GM18907 (cell line): ENCODE measurements at regions not wholly inside any gene's neighbourhood (a gene's known extent, or its start where the extent isn't known, plus 50 kb on each side); places are given as distances from the start of the nearest gene placed in this dataset.
"Not testable (repeated sequence)": the region's sequence is repeated elsewhere in the genome, so short reads cannot be mapped to it uniquely, and the experiment has no call there.

Experiments used
- ATAC-seq: cut with Tn5 transposase; IDR thresholded peaks from one replicate; pipeline ENCODE4 v1.9.1; 2021; ENCODE audit warnings: mild to moderate bottlenecking, moderate library complexity; ENCODE audit not compliant: unreplicated experiment

DNA sequence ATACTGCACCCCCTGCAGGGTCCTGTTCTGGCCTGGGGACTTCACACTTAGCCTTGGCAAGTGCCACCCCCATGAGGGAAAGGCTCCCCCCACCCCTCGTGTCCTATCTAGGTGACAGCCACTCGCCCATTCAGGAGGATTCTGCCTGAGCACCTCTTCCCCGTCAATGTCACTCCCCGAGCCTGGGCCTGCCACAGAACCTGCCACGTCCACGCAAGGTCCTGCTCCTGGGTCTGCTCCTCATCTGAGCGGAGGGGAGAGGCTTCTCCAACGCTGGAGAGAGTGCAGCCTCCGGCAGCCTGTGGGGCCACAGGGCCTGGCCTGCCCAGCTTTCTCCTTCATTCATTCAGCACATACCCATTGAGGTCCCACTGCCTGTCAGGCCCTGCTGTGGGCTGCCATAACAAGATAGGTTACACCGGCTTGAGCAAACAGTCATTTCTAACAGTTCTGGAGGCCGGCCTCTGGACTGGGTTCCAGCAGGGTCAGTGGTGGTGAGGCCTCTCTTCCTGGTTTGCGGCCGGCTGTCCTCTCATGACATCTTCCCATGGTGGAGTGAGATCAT is 92.0 kb upstream of the RET start:
- ATAC-seq, result no peak

DNA sequence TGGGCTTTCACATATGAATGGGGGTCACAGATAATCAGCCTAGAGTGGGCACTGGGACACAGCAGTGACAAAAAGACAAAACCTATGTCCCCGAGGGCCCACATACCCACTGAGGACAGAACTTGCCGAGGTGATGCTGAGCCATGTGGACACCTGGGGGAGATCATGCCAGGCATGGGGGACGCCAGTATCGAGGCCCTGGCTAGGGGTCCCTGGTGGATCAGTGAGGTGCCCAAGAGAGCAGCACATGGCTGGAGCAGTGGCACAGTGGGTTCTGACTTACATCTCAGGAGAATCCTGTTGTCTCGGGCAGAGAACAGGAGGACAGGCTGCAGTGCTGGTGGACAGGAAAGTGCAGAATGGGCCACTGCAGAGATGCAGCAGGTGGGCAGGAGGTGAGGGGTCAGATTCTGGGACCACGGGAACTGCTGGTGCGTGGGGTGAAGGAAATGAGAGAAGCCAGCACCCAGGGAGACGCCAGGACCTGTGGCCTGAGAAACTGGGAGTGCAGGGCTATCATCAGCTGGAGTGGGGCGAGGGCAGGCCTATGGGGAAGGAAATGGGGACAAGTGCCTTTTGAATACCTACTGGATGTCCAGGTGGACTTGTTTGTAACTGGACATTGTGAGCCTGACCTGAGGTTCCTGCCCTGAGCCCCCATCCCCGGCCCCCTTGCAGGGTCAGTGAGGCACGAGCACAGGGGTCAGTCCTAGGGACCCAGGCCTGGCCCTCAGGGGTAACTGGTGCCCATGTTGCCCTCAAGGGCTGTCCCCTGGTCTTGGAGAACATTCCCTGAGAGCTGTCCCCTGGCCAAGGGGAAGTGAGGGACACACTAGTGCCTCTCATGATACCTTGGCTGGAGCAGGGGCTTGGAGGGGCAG is 91.2 kb upstream of the RET start:
- ATAC-seq, result no peak

DNA sequence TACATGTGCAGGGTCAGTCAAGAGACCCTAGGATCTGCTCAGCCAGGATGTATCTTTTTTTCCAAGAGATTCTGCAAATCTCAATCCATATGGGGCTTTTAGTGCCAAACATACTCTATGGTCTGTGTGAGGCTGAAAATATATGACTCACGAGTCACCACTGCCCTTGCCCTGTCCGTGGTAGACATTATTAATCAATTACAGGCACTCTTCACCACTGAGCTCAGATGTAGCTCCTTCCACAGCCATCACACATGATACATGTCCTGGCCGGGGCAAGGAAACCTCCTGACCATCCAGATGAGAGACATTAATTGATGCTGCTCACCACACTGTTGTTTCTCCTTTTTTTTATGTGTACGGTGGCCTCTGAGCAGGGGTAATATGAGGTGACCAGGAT is 90.2 kb upstream of the RET start:
- ATAC-seq, result no peak

DNA sequence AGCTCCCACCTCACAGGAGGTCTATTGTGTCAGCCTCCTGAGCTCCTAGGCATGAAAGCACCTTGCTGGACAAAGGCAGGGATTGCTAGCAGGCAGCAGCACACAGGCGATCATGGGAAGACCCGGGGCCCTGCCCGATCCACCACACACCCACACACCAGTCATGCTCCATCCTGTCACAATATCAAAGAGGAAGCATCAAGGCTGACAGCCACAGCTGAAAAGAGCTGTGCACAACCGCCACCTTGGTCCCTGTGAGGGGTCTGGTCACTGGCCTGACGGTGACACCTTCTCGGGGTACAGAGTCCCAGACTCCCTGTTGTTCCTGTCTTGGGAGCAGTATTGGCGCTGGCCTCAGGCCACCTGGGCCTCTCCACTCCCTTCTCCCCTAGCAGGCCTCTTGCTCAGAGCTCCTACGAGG is 89.7 kb upstream of the RET start:
- no peak for ATAC-seq

DNA sequence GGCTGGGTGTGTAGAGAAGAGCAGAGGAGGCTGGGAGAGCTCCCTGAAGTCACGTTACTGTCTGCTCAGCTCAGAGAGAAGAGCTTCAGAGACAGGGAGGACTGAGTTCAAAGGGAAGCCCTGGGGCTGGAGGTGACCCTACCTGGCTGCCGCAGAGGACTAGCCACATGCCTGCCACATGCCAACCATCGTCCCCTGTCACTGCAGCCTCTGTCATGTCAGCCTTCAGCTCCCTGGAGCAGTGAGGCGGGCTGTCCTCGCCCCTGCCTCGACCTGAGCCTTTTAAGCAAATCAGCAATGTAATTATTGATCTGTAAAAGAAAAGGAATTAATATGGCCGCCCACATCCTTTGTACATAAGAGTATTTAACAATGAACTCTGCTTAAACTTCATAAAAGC is 89.3 kb upstream of the RET start:
- no peak for ATAC-seq

DNA sequence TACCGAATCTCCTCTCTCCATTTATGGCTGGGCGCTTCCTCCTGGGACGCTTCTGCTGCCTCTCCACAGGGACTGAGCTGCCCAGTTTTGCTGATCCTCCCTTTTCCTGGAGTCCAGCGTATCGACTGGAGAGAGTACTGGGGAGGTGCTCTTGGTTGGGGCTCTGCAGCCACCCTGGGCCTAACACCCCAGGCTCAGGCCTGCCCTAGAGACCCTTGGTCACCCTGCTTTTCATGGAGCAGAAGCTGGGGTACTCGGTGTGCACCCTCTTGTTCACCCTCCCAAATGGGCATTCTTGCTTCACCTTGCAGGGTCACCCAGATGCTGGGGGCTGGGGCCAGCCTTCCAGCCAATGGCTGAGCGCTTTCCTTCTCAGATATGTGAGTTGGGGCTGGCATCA is 88.8 kb upstream of the RET start:
- ATAC-seq, result no peak

DNA sequence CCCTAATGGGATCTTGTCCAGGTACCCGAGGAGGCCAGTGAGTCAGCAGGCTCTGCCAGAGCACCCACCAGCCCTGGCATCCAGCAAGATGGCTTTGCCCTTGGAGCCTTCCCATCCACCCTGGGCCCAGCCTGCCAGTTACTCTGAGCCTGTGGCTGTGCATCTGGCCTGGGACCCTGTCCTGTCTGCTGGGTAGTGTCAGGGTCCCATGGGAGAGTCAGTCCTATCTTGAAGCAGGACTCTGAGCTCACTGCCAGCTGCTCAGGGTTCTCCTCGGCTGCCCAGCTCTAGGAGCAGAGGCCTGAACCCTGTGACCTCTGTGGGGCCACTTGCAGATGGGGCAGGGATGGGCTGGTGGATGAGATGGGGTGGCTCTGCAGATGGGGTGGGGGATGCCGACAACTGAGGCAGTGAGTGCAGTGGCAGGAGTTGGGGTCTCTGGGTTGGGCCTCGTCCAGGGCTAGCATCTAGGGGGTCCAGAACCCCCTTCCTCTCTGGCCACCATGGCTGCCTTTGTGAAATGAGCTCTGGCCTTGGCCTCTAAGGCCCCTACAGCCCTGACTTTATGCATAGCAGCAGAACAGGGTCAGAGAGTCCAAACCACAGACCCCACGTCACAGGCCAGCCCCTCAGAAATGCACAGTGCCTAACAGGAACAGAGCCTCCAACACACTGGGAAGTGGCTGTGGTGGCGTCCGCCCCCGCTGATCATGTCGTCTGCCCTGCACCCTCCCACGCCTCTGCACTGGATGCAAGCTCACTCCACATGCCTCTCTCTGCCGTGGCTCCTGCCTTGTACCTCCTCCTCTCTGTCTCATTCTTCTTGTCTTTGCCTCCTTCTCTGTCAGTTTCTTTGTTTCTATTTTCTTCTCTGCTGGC is 88.1 kb upstream of the RET start:
- no peak for ATAC-seq

DNA sequence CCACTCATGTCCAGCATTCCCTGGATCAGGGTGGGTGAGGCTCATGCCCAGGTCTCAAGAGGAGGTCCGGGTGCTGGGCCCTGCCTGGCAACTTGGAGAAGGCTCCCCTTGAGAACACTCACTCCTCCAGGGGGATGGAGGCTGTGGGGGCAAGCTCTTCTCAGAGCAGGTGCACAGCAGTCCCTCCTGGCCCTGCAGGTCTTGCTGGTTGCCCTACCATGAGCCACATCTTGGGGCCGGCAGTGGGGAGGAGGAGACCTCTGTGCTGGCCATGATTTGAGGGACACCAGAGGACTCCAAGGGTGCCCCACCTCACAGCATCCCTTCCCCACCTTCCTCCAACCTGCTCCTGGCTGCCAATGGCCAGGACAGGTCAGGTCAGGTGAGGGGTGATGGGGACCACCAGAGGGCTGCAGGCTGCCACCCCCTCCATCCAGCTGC is 87.4 kb upstream of the RET start:
- ATAC-seq, result no peak

DNA sequence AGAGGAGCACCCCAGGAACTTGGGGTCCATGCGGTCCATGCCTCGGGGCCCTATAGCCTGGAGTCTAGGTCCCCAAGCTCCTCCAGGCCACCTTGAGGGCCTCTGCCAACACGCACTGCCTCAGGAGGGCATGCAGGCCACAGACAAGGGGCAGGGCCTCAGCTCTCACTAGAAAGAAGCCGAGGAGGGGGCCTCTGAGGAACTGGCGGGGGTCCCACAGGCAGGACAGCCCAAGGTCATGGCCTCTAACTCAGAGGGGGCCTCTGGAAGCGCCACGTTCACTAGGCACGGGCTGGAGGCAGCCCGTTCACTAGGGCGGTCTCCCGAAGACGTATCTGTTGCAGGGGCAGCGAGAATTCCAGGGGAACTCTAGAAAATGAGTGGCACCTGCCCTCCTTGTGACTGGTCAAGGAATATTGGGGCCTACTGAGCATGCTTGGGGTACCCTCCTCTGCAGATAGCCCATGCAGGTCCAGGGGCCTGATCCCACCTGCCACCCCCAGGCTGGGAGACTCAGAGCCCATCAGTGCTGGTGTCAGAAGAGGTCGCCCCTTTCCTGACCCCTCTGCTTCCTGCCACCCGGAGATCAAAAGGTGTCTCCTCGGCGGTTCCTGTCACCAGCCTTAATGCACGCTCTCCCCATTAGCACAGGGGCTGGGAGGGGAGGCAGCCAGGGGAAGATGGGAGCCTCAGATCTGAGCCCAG is 86.7 kb upstream of the RET start:
- ATAC-seq, result no peak

DNA sequence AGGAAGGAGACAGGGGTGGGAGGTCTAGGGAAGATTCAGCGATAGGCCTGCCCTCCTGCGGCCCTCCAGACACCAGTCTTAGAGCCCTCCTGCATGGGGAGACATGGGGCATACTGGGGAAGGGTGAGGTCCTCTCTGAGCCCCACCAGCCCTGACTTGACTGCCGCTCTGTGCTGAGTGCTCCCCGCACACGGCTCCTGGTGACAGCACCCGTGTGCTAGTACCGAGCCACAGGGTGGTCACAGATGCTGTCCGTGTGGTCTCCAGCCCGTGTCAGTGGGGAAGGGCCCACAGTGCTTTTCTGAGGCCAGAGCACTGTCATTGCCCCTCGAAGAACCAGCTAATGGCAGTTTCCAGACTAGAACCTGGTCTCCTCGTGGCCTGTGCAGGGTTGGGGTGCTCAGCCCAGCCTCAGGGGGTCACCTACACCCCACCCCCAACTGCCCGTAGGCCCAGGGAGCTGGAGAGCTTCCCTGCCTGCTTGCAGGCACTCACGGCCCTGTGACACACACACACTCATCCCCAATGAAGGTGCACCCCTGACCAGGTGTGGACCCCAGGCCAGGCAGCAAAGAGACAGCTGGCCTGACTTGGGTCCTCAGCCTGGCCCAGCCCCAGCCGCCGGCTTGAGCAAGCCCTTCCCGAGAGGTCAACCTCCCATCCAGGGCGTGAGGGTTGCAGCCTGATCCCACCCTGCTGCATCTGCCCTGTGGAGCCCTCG is 86.0 kb upstream of the RET start:
- no peak for ATAC-seq

DNA sequence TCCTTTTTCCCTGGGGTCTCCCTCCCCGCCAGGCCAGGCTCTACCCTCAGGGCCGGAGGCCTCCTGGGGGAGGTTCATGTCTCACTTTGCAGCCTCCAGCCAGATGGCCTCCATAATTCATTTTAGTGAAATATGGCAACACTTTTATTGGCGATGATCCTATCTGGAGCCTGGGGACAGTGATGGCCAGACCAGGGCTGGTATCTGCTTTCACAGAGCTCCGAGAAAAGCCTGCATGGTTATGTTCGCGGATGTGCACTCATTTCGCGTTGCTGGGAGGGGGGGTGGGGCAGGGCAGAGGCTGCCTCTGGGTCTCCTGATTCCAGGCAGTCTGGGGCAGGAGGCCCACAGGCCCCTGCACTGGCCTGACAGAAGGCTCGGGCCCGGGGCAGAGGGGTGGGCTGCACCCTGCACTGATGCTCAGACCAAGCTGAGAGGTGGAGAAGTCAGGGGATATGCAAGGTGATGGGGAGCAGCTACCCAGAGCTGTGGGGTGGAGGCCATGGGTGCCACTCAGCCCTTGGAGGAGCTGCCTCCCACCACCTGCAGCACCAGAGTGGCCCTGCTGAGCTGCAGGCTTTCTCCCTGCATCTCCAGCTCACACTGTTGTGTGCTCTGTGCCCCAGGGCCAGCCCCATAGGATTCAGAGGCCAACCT is 85.3 kb upstream of the RET start:
- no peak for ATAC-seq

DNA sequence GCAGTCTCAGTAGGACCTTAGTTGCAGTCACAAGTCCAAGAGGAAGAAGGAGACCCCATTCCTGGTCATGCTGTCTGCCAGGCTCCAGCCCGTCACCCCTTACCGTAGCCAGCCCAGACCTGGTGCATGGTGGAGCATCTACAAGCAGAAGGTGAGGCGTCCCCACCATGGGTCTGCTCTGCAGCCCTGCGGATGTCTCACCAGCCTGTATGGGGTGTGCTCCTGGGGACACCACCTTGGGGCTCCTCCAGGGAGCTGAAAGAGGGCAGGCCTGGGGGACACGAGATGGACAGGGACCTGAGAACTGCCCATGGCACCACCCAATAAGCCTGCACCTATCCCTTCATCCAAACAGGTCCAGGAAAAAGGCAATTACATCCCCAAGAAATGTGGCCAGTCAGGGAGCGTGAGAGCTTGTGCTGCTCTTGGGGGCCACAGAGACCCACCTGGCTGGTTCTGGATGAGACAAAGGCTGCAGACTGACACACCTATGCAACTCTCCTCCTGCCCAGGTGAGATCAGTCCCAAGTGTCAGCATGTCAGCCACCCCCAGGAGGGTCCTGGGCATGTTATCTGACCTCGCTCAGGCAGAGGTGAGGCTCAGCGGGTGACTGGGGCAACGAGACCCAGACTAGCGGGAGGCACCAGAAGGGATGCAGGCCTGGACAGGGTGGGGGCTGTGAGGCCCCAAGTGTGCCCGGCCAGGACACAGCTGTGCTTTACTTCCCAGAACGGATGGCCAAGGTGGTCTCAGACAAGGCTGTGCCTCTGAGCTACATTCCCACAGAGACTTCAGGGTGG is 84.5 kb upstream of the RET start:
- no peak for ATAC-seq

DNA sequence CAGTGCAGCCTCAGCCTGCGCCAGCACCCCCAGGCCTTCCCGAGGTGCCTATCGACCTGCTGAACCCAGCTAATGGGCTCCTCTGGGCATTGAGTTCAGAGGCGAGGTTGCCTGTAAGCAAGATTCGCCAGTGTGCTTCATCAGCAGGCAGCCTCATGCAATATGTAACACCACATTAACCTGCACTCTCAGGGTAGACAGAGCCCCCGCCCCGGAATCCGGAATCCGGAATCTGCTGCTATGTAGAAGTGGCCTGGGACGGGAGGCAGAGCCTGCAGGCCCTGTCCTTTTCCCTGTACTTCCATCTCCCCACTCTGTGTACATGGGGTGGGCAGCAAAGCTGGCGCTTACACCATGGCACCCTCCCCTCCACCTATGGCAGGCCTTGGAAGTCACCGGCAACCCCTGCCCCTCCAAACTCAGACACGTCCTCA is 83.9 kb upstream of the RET start:
- ATAC-seq, result no peak

DNA sequence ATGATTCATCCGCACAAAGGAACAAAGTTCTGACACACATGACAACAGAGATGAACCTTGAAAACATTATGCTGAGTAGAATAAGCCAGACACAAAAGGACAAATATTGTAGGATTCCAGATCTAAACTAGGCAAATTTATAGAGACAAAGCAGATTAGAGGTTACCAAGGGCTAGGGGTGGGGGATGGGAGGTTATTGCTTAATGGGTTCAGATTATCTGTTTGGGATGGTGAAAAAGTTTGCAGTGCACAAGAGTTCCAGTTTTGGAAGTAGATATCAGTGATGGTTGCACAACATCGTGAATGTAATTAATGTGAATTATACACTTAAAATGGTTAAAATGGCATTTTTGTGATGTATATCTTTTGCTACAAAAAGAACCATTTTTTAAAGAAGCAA is 82.0 kb upstream of the RET start:
- not testable (repeated sequence) for ATAC-seq

DNA sequence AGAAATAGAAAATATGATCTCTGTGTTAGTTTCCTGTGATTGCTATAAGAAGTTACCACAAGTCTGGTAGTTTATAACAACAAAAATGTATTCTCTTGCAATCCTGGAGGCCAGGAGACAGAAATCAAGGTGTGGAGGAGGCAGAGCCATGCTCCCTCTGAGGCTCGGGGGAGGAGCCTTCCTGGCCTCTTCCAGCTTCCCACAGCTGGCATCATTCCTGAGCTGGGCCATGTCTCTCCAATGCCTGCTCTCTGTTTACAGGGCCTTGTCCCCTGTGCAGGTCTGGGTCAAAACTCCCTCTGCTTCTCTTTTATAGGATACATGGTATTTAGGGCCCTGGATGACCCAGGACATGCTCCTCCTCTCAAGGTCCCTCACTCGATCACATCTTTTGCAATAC is 81.3 kb upstream of the RET start:
- no peak for ATAC-seq

DNA sequence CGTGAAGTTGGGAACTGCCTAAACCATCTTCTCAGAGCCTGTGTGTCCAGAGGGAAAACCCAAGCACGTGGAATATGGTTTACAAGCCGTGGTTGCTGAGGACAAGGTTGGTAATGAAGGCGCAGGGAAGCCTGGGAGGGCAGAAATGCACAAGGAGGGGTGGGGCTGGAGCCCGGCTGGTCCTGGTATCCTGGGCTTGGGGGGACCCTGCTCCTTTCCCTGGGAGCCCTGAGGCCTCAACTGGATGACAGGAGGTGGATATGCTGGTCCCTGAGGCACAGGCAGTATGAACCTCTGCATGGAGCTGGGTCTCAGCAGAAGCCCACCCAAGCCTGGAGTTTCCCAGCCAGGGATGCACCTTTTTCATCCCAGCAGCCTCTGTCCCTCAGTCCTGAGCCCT is 80.3 kb upstream of the RET start:
- ATAC-seq, result no peak

DNA sequence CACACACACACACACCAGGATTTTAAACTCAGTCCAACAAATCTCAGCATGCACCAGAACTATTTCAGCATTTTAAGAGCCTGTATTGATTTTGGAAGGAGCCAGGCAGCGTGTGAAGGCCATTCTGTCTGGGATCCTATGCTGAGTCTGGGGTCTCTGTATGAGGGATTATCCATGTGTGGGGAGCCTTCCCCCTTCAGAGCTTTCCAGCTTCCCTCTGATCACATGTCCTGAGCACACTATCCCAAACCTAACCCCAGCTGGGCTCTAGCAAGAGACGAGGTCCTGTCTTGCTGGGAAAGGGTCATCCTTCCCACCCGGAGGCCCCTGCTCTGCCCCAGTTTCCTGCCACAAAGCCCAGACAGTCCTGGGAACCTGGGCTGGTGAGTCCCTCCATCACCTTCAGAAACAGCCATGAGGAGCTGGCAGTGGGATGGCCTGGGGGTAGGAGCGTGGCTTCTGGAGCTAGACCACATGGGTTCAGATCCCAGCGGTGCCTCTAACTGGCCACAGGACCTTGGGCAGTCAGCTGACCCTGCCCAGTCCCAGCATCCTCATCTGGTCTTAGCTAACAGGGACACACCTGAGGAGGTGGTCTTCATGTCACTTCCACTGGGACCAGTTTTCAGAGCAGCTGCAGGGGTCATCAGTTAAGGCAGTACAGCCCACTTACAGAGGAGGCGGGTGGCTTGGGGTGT is 79.6 kb upstream of the RET start:
- ATAC-seq, result no peak

DNA sequence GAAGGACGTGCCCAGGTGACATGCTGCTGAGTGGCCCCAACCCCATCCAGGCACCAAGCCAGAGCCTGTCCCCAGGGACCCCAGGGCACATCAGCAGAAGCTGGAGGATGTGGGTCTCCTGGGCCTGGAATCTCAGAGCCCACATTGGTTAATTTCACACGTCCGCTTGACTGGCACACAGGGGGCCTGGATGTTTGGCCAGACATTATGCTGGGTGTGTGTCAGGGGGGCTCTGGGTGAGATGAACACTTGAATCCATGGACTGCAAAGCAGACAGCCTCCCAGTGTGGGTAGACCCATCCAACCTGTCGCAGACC is 79.1 kb upstream of the RET start:
- no peak for ATAC-seq
